Epithelial cell of proximal tubule (primary cell): ENCODE measurements at regions not wholly inside any gene's neighbourhood (a gene's known extent, or its start where the extent isn't known, plus 50 kb on each side); places are given as distances from the start of the nearest gene placed in this dataset.

Experiments
- DNase-seq: peaks from one replicate; pipeline ENCODE4 v3.0.0-alpha.2; 2011; ENCODE audit warnings: low read depth
- H3K4me3 ChIP-seq: 2 replicates; pipeline ENCODE4 v1.5.1; 2011; ENCODE audit warnings: low read depth, mild to moderate bottlenecking, low read length
- TF ChIP-seq, protein P1 (sequence below): conservative IDR thresholded peaks from 2 replicates; pipeline ENCODE4 v1.5.1; 2012; ENCODE audit warnings: low read depth, mild to moderate bottlenecking, low read length

DNA sequence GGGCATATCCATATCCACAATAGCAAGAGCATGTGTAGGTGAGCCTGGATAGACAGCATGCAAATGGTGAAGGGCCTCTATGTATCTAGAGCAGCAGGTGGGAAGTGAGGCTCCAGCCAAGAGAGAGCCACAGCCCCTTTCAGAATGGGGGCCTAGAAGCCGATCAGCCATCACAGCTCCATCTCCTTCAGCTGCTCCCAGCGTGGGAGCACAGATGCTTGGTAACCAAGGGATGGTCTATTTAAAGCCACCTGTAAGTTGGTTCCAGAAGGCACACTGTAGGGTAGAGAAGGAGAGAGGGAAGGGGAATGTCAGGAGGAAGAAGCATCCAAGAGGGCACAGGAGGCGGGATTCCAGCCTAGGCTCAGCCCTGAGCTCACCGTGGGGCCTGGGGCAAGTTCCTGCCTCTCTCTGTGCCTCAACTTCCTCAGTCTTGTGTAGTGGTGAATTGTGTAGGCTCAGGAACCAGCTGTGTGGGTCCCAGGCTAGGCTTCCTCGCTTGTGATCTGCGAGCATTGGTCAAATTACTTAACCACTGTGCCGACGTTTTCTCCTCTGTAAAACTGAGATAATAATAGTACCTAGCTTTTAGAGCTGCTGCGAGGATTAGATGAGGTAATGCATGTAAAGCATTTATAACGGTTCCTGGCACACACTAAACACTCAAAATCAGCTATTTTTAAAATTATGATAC, 122.9 kb upstream of the NAV2 start:
- H3K4me3 ChIP-seq = no peak overlapping the region
- TF ChIP-seq, protein P1, sequence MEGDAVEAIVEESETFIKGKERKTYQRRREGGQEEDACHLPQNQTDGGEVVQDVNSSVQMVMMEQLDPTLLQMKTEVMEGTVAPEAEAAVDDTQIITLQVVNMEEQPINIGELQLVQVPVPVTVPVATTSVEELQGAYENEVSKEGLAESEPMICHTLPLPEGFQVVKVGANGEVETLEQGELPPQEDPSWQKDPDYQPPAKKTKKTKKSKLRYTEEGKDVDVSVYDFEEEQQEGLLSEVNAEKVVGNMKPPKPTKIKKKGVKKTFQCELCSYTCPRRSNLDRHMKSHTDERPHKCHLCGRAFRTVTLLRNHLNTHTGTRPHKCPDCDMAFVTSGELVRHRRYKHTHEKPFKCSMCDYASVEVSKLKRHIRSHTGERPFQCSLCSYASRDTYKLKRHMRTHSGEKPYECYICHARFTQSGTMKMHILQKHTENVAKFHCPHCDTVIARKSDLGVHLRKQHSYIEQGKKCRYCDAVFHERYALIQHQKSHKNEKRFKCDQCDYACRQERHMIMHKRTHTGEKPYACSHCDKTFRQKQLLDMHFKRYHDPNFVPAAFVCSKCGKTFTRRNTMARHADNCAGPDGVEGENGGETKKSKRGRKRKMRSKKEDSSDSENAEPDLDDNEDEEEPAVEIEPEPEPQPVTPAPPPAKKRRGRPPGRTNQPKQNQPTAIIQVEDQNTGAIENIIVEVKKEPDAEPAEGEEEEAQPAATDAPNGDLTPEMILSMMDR = no peak
- no peak for DNase-seq

DNA sequence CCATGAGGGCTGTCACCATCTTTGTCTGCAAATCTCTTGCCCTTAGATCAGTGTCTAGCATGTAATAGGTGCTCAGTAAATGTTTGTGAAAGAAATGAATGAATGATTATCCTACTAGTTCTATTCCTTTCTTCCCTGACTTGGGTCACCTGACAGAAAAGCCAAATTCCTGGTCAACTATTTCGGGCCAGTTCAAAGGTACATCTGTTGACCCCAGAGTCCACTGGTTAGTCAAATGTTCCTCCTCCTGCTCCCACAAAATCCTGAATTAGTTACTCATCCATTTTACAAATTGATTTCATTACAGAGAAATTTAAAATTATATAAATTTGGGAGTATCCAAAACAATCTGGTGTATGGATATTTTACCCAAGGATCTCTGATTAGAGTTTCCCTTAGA, 124.7 kb upstream of the NAV2 start:
- no peak overlapping the region for H3K4me3 ChIP-seq
- TF ChIP-seq, protein P1 = no peak

GRCh38 chr11:19580646-19581045, 132.0 kb upstream of the NAV2 start:
- no peak overlapping the region for H3K4me3 ChIP-seq
- DNase-seq = no peak
- TF ChIP-seq, protein P1 = no peak

More for the DNA sequence above, 124.7 kb upstream of the NAV2 start:
- DNase-seq = no peak

GRCh38 chr11:19579957-19580356, 132.7 kb upstream of the NAV2 start:
- H3K4me3 ChIP-seq = no peak overlapping the region
- no peak for DNase-seq
- TF ChIP-seq, protein P1 = no peak

DNA sequence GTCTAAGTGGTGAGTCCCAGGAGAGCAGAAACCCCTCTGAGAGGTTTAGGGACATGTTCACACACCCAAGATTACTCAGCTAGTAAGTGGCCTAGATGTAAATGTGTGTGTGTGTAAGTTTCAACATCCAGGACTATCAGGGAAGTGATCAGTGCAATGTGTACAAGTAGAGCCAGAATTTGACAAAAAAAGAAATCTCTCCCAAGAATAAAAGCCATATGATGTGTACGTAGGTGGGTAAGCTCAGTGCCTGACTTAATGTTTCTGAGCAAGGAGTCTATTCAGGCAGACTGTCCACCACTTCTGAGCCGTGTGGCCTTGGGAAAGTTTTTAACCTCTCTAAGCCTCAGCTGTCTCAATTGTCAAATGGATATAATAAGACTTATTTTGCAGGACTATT, 133.8 kb upstream of the NAV2 start:
- DNase-seq = no peak
- H3K4me3 ChIP-seq = no peak overlapping the region
- TF ChIP-seq, protein P1 = no peak

DNA sequence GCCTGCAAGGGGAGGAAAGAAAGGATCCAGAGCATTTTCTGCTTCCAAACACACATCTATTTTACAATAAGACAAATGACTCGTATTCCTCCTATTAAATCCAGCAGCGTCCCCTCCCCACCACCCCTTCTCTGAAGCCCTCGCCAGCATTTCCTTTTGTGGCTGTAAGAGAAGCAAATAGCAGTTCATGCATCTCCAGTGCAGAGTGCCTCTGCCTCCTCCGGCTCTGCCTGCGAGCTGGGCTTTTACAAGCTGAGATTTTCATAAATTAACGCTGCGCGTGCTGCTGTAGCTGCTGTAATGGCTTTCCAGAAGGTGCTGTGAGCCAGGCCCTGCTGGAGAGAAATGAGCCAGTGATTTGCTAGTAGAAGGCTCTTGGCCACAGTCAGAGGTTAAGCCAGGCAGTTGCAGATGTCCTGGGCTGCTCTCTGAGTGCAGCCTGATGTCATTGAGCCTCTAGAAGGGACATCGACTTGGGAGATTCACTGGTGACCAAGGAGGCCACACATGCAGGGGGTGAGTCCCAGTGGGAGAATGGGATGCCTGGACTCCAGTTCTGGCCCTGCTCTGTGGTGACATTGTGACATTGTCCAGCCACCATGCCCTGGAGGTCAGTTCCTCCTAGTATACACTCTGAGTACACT, 134.5 kb upstream of the NAV2 start:
- H3K4me3 ChIP-seq = no peak overlapping the region
- no peak for DNase-seq
- TF ChIP-seq, protein P1 = no peak

DNA sequence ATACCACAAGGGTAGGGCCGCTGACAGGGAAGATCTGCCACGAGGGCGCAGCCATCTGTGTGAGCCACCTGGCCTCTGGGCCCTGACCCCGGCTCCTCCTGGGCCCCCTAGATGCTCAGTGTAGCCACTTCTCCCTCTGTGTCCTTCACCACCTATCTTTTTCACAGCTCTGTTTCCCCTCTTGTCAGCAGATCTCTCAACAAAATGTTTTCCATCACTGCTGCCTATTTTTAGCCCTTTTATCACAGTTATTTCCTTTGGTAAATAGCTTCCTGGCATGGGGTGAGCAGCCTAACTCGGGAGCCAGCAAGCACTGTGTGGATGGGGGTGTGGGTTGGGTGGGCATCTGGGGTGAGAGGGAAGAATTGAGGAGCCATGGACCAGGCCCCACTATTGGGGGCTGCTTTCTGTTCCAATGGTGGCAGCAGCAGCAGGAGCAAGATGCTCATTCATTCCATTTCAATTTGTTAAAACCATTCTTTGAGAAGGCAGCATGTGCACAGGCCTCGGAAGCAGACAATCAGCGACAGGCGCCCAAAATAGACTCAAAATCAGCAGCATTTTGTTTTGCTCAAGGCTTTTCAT, 135.2 kb upstream of the NAV2 start:
- TF ChIP-seq, protein P1 = no peak
- DNase-seq = no peak
- H3K4me3 ChIP-seq = no peak overlapping the region
